A172 (cell line): ENCODE measurements at regions not wholly inside any gene's neighbourhood (a gene's known extent, or its start where the extent isn't known, plus 50 kb on each side); places are given as distances from the start of the nearest gene placed in this dataset.

Experiments
- DNase-seq: peaks from one replicate; pipeline ENCODE4 v3.0.0-alpha.2; 2015; ENCODE audit warnings: low spot score

- no peak for DNase-seq
These were observed 104.1 kb upstream of the MTNR1B start for GRCh38 chr11:92865352-92865751.

- DNase-seq: no peak
These were observed 102.7 kb upstream of the MTNR1B start for GRCh38 chr11:92866679-92867282.

GRCh38 chr11:92867913-92868619 lies 101.4 kb upstream of the MTNR1B start:
- no peak for DNase-seq

- no peak for DNase-seq
These were observed 99.7 kb upstream of the MTNR1B start for GRCh38 chr11:92869716-92870115.

GRCh38 chr11:92870196-92870832 lies 99.1 kb upstream of the MTNR1B start:
- no peak for DNase-seq

GRCh38 chr11:92873551-92873950 lies 95.9 kb upstream of the MTNR1B start:
- no peak for DNase-seq

GRCh38 chr11:92875473-92875872 lies 94.0 kb upstream of the MTNR1B start:
- no peak for DNase-seq

- DNase-seq: no peak
These were observed 90.4 kb upstream of the MTNR1B start for GRCh38 chr11:92879086-92879485.

- peak; percentile 59 for DNase-seq
These were observed 89.1 kb upstream of the MTNR1B start for GRCh38 chr11:92880381-92880780.

GRCh38 chr11:92881940-92882450 lies 87.5 kb upstream of the MTNR1B start:
- no peak for DNase-seq

- DNase-seq: no peak
These were observed 86.4 kb upstream of the MTNR1B start for GRCh38 chr11:92882828-92883611.

- no peak for DNase-seq
These were observed 83.9 kb upstream of the MTNR1B start for GRCh38 chr11:92885600-92885999.

- DNase-seq: peak; percentile 38
These were observed 83.1 kb upstream of the MTNR1B start for GRCh38 chr11:92886243-92886905.

- DNase-seq: no peak
These were observed 80.8 kb upstream of the MTNR1B start for GRCh38 chr11:92888696-92889095.

GRCh38 chr11:92890846-92891245 lies 78.6 kb upstream of the MTNR1B start:
- DNase-seq: no peak

GRCh38 chr11:92892802-92893684 lies 76.4 kb upstream of the MTNR1B start:
- DNase-seq: no peak

GRCh38 chr11:92894197-92894596 lies 75.3 kb upstream of the MTNR1B start:
- no peak for DNase-seq

- no peak for DNase-seq
These were observed 72.0 kb upstream of the MTNR1B start for GRCh38 chr11:92897487-92897886.

- no peak for DNase-seq
These were observed 67.0 kb upstream of the MTNR1B start for GRCh38 chr11:92902417-92902816.

GRCh38 chr11:92907671-92908070 lies 61.8 kb upstream of the MTNR1B start:
- DNase-seq: no peak

- DNase-seq: no peak
These were observed 60.2 kb upstream of the MTNR1B start for GRCh38 chr11:92909214-92909613.
